GM21723 (cell line): ENCODE measurements at regions not wholly inside any gene's neighbourhood (a gene's known extent, or its start where the extent isn't known, plus 50 kb on each side); places are given as distances from the start of the nearest gene placed in this dataset.

Source experiments
- ATAC-seq: cut with Tn5 transposase; IDR thresholded peaks from one replicate; pipeline ENCODE4 v1.9.1; 2021; ENCODE audit warnings: mild to moderate bottlenecking, moderate library complexity; ENCODE audit not compliant: unreplicated experiment

DNA sequence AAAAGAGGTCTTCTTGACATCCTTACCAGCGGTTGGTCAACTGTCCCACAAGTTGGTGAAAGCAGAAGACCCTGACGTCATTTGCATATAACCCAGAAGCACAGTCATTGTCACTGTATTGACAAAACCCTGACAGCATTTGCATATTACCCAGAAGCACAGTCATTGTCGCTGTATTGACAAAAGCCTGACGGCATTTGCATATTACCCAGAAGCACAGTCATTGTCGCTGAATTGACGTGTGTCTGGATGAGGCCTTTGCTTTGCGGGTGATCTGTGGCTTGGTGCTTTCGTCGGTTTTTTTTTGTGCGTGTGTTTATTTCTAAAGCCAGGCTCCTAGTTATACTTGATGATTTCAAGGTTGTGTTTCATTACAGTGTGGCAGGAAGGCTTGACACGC is 1145.2 kb downstream of the BRD1 start:
- no peak for ATAC-seq

DNA sequence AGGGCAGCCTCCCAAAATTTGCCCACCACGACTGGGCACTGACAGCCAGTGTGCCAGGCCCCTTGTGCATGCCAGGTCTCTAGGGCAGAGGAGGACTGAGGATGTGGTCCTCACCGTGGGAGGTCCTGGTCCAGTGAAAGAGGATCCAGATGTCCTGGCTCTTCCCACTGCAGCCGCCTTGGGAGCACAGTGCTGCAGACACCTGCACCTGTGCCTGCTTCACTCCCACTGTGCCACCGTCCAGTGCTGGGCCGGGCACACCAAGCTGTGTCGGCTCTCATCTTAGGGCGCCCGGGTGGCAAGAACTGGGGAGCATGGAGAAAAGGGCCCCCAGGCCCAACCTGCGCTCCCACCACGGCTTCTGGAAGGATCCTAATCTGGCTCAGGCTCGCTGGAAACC is 1147.1 kb downstream of the BRD1 start:
- no peak for ATAC-seq

DNA sequence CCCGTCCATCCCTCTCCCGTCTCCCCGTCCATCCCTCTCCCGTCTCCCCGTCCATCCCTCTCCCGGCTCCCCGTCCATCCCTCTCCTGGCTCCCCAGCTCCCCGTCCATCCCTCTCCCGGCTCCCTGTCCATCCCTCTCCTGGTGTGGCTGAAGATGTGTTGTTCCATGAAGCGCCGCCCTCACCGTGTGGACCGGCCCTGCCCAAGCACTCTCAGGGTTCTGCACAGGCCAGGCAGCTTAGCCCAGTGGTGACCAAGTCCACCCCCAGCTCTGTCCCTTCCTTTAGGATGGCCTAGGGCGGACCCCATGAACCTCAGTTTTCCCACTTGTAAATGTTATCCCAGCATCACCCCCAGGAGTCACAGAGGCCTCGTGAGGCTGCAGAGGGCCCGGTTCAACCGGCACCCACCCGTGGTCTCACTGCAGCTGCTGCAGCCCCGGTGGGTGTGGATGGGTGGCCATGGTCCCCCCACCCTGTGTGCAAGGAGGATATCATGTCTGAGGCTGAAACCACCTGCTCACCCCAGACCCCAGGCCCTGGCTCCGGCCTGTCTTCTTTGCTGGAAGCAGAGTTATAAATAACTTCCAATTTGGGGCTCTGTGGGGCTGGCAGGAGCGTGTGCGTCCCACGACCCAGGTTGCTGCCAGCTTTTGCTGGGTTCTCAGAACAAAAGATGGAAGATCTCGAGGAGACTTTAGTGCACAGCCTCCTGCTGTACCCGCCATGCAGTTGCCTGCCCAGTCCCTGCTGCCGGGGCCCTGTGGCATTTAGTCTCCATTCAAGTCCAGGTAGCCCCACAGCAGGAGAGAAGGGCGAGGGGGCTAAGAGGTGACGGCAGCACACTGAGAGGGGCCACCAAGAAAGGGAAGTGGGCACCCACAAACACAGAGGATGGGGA is 1147.8 kb downstream of the BRD1 start:
- ATAC-seq: no peak

DNA sequence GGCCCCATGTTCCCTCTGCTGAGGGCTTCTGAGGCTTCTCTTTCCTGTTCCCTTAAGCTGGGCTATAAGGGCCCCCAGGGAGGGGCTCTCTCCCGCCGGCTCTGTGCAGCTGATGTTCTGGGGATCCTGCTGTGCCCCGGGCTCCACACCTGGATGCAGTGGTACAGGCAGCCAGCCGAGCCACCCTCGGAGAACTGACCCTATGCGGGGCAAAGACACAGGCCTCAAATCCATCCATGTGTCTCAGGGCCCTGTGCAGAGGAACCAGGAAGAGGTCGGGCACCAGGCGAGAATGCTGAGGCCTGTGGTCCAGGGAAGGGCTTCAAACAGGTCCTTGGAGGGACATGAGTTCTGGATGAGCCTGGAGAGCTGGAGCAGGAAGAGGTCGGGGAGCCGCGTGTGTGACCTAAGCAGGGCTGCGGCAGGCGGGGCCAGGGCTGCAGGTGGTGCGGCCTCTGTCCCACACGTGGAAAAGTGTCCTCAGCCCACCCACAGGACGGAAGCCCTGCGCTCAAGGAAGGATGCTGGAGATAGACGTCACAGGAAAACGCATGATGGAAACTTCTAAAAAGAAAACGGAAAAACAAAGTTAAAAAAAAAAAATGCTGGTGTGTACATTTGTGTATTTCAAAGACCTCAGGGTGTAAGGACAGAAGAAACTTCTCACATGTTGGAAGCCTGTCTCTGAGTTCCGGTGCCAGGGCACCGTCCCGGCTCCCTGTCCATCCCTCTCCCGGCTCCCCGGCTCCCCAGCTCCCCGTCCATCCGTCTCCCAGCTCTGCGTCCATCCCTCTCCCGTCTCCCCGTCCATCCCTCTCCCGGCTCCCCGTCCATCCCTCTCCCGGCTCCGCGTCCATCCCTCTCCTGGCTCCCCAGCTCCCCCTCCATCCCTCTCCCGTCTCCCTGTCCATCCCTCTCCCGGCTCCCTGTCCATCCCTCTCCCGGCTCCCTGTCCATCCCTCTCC is 1149.2 kb downstream of the BRD1 start:
- ATAC-seq: no peak

DNA sequence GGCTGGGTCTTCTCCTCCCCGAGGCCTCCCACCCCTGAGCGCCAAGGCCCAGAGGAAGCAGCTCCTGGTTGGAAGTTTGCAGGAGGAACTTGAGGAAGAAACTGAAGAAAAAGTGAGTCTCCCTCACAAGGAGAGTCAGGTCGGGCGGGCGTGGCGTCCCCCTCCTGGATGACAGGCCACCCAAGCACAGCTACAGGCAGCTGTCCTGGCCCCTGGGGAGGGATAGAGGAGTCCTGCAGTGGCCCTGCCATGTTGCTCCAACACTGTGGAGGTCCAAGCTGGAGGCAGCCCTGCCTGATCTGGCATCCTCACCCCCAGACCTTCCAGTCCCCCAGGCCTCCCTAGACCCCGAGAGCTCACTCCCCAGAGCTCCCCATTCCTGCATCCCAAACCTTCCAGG is 1150.1 kb downstream of the BRD1 start:
- no peak for ATAC-seq

DNA sequence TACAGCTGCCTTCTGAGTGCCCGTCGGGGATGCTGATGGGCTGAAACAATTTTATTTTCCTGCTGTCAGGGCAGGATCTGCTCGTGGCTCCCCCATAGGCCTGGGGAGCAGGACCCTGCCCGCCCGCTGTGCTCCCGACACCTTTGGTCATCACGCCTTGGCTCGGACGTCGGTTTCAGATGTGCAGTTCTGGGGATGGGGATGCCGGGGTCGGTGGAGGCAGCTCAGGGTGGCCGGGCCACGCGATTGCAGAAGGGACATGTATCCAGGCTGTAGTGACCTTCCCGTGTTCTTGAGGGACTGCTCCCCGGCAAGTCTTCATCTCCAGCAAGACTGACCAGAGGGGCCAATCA is 1150.5 kb downstream of the BRD1 start:
- ATAC-seq: no peak

DNA sequence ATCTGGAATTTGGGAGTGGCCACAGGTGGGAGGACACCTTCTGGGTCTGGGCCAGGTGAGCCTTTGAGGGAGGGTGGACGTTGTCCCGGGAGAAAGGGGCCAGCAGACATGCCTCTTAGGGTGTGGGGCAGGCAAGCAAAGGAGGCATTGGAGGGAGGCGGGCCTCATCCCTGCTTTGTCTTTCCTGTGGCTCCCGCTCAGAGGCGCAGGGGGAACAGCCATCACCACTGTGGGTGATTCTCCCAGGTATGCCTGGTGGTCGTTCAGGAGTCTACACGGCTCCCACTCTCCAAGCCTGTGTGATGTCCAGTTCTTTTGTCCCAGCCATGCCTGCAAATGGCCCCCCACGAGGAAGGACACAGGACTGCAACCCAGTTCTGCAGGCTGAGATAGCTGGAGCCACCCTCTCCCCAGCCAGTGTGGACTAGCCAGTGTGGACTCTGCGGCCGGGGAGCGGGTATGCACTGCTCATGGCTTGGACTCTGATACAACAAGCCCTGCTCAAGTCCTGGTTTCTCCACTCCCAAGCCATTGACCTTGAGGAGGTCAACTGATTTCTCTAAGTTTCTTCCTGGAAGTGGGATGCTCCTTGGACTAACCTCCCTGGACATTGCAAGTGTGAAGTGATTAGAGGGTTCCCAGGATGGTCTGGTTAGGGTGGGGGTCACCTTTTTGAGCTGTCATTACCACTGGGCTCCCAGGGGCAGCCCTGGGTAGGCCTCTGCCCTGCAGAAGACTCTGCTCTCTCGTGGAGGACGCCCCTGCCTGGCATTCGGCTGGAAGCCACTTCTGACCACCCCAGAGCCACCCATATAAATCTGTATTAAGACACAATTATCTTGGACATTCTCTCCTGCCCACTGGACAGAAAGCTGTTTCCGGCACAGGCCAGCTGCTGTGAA is 1151.2 kb downstream of the BRD1 start:
- no peak for ATAC-seq

DNA sequence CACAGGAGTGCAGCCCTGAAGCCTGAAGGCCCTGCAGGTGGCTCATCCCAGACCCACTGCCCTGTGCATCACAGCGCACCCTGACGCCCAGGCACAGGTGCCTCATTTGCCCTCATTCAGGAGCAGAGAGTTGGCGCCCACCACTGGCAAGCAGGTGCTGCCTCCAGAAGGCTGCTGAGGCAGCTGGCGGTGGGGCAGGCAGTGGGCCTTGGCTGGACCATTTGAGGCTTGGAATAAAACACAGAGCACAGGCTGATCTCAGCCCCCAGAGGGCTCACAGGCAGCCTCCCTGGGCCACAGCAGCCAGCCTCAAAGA is 1151.9 kb downstream of the BRD1 start:
- ATAC-seq: no peak

DNA sequence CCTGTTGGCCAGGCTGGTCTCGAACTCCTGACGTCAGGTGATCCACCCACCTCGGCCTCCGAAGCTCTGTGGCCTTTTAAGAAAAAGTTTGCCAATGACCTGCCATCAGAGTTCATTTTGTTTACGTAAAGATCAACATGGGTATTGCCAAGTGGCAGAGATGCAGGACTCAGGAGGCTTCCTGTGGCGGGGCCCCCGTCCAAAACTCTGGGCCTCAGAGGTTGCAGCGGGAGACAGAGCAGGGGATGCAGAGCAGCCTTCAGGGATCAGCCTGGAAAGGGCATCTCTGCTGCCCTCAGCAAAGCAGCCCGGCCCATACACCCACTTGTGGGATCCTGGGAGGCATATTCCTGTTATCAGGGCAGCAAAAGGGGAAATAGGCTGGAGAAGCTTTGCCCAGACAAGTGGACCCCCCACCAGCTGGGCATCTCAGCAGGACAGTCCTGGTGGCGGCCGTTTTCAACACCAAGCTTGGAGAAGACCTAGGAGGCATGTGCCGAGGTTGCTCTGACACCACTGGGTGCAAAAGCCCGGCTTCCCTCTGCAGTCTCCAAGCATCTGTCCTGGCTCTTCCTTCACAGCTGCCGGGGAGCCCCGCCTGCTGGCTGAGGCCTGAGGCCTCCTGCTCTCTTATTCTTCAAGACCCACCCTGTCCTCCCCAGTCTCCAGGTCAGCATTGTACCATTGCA is 1152.4 kb downstream of the BRD1 start:
- ATAC-seq: no peak

DNA sequence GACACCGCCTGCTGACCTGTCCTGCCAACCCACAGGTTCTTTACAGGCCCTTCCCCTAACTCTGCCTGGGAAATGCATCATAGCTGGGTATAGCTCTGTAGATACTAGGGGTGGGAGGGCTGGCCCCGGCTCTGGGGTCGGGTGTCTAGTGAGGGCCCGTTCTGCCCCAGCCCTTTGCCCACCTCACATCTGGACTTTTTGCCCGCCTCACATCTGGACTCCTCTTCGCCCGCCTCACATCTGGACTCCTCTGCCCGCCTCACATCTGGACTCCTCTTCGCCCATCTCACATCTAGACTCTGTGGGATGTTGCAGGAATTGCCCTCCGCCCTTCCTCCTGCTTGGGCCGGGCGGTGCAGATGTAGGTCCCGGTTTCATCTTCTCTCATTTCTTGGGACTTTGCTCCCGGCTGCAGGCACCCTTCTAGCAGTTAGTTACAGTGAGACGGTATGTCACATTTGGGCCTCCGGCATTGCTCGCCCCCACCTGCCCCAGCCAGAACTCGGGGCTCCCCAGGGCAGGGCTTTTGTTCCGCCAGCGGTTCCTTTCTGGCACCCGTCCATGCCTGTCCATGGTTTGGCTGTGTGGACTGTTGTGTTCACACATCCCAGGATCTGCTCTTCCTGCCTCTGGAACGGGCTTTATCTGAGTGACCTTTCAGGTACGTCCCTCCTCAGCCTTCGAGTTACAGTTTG is 1153.7 kb downstream of the BRD1 start:
- ATAC-seq: no peak

DNA sequence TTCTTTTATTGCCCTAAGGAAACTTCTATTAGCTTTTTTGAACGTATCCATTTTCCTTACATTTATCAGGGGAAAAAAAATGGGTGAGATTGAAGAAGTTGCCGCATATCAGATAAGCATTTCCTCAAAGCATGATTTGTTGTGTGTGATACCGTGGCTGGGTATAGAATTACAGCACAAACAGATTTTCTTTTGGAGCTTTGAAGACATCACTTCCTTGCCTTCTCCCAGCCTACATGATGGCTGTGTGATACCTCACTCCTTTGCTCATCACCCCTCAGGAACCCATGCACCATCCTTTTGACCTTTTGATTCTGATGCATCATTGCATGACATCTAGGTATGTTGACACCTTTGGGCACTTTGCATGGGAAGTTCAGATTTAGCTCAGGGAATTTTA is 1155.3 kb downstream of the BRD1 start:
- ATAC-seq: no peak

DNA sequence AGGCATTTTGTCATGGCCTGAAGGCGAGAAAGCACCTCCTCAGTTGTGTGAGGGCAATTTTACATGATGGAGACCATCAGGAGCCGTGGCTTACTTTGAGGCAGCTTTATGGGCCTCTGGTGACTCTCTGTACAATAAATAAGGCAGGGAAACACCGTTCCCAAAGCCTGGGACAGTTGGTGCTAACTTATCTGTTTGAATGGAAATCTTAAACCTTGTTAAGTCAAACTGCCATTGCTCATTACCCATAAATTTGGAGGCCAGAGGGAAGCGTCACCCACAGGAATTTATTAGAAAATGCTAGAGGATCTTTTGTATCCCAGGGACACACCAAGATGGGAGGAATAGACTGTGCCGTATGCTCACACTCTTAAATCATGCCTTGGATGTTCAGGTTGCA is 1156.9 kb downstream of the BRD1 start:
- no peak for ATAC-seq

DNA sequence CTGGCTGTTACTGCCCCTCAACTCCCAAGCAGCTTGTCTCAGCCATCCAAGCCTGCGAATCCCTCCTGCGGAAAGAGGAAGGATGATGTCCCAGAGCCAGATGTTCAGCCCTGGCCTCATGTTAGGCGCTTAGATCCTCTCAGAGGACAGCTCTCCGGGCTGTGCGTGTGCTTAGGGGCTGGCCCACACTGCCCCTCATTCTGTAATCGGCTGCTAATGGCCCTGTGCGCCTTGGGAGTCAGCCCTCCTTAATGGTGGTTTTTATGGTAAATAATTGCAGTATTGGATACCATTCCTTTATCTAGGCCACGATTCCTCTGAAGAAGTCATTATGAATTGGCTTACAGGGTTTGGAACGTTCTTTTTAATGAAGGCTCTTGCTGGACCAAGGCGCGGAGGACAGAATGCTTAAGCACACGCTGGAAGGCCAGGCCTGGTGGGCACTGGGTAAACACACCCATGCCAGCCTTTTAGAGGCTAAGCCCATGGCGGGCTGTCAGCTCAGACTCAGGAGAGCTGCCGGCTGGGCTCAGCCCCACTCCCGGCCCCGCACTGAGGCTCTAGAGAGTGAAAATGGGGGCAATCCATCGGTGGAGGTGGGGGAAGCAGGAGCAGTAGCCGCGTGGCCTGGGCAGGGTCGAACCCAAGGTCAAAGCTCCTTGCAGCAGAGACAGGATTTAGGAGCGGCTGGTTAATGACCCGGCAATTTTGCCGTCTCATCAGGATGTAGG is 1157.5 kb downstream of the BRD1 start:
- no peak for ATAC-seq

DNA sequence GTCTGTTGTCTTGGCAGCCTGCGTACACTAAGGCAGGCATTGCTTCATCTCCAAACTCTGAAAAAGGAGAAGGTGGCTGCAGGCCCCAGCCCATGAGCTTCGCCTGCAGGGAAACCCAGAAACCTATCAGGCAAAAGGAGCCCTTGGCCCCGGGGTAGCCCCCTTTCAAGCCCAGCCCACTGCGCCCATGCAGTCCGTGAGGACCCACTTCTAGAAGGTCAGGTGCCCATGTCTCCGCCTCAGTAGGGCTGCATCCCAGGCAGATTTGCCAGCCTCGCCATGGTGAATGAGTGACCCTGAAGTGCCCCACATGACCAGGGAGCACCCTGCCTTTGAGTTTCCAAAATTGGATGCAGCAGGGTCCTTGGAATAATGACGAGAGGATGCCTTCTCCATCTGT is 1158.4 kb downstream of the BRD1 start:
- no peak for ATAC-seq

DNA sequence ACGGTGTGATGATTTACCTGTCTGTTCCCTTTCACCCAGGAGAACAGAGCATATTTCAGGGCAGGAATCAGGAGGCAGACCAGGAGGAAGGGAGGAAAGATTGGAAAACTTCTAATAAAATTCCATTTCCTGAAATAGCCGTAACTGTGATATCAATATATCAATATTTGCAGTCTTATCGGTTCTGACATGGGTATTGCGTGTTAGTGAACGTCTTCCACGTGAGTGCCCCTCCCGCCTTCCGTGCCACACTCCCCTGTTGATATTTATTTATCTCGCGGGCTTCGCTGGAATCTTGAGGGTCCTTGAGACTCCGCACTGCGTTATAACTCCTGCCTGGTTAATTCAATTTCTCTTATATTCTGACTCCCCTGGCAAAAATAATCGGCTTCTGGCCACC is 1160.4 kb downstream of the BRD1 start:
- ATAC-seq: no peak

DNA sequence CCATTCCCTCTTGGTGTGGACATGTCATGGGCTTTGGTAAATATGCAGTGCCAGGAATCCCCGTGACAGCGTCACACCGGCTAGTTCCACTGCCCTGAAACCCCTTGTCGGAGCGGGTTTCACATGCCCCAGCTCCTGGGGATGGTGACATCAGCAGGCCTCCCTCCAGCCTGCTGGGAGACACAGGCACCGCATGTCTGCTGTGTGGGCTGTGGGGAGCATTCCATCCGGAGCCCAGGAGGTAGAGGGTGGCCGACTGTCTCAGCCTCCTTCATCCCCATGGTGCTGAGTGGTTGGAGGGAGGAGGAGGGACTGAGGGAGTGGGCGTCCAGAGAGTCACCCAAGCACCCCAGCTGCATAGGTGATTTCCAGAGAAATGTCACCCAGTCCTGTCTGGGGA is 1161.1 kb downstream of the BRD1 start:
- ATAC-seq: no peak

DNA sequence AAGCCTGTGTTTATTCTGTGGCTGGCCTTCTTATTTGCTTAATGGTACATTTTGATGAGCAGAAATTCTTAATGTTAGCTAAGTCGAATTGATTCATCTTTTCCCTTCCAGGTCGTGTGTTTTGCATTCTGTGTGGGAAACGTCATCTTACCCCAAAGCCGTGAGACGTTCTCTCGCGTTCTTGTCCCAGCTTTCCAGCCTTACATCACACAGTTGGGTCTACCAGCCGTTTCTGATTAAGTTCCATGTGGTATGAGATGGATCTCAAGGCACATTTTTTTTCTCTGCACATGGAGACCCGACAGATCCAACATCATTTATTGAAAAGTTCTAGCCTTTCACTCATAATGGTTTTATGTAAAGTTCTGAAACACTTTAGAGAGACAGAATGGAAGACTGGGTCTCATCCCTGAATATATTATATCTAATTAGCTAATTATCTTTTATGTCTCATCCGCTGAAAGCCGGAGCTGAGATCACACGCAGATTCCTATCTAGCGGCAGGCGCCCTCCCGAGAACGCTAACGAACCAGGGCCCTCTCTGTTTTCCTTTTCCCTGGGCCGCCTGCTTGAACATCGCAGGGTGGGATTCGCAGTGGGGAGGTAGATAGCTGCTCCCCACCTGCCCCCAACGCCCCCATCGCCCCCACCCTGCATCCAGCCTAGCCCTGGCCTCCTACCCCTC is 1162.2 kb downstream of the BRD1 start:
- ATAC-seq: no peak

DNA sequence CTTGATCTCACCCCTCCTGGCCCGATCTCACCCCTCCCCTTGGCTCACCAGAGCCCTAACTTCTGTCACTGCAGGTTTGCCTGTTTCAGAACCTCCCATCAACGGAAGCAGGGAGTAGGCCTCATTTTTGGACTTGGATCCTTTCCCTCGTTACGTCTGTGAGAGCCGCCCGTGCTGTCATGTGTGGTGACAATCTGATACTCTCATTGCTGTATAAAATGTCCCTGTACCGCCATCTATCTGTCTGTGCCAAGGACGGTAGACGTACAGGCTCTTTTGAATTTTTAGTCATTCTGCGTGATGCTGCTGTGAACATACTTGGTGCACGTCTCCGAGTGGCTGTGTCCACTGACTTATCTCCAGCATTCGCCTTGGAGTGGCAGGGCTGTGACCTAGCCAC is 1163.1 kb downstream of the BRD1 start:
- ATAC-seq: no peak

DNA sequence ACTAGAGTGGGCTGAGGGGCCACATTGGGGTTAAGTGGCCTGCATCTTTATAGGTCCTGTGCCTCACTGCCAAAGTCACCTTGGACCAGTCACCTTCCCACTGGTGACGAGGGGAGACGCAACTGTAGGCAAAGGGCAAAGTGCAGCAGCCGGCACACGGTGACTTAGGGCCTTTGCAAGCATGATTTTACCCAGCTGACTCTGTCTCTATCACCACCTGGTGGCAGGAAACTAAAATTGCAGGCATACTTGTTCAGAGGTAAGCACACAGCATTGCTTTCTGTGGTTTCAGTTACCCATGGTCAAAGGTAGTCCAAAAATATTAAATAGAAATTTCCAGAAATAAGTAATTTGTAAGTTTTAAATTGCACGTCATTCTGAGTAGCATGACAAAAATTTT is 1164.4 kb downstream of the BRD1 start:
- ATAC-seq: no peak
